ENCODE measurements at regions not wholly inside any gene's neighbourhood (a gene's known extent, or its start where the extent isn't known, plus 50 kb on each side); places are given as distances from the start of the nearest gene placed in this dataset.

GRCh38 chr4:42711496-42711895, 54.6 kb upstream of the ATP8A1 start:
- ChIA-PET POLR2A (no interaction called here), CTCF (no interaction called here)
- DNase-seq: peak in 1 of 3 donors; percentile 10
- Histone ChIP-seq H3K9me3 (ENCODE audit: control extremely low read depth in 1 of 5, control insufficient read depth in 4 of 5, insufficient read depth in 2 of 5, low read depth in 1 of 5, low read length in 4 of 5) (no peaks in the 10 kb centered on the region), H3K27ac (ENCODE audit: insufficient read depth in 1 of 2, low read depth in 1 of 2, low read length in 2 of 2, poor library complexity in 1 of 2, severe bottlenecking in 2 of 2) (no peak overlapping the region), H3K4me1 (ENCODE audit: control extremely low read depth in 1 of 4, control insufficient read depth in 4 of 4, insufficient read depth in 4 of 4, low read length in 3 of 4) (peaks cover 0 to 16% (median 4%) of the 10 kb centered on the region in 4 experiments), H3K36me3 (ENCODE audit: control insufficient read depth in 4 of 4, insufficient read depth in 4 of 4, low read length in 3 of 4) (no peaks in the 10 kb centered on the region), H3K4me3 (ENCODE audit: control insufficient read depth in 1 of 7, extremely low read depth in 1 of 7, insufficient read depth in 4 of 7, low read depth in 2 of 7, low read length in 6 of 7) (no peak overlapping the region), H3K27me3 (replicated peaks in 2 of 5; ENCODE audit: control insufficient read depth in 4 of 5, insufficient read depth in 5 of 5, low read length in 4 of 5) (no peaks in the 10 kb centered on the region)

DNA sequence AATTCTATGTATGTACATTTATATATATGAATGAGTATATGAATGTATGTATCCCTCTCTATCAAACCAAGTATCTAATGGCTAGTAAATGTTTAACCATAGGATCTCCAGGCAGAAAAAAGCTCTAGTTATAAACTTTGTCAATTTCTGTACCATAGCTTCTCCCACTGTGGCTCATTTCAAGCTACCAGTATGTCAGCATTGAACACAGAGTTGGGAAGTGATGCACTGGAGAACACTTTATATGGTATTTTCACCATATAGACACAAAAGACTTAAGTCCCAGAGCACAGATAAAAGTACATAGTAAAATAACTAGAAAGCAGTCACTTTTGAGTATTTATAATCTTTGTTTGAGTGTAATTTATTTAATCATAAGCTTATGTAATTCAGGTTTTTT, 53.9 kb upstream of the ATP8A1 start:
- no peaks in the 10 kb centered on the region for H3K36me3 ChIP-seq (ENCODE audit: control insufficient read depth in 4 of 4, insufficient read depth in 4 of 4, low read length in 3 of 4)
- H3K4me1 ChIP-seq (ENCODE audit: control extremely low read depth in 1 of 4, control insufficient read depth in 4 of 4, insufficient read depth in 4 of 4, low read length in 3 of 4): peaks cover 0 to 9% (median 0%) of the 10 kb centered on the region in 4 experiments
- H3K27me3 ChIP-seq (replicated peaks in 2 of 5; ENCODE audit: control insufficient read depth in 4 of 5, insufficient read depth in 5 of 5, low read length in 4 of 5): no peaks in the 10 kb centered on the region
- no peak overlapping the region for H3K4me3 ChIP-seq (ENCODE audit: control insufficient read depth in 1 of 7, extremely low read depth in 1 of 7, insufficient read depth in 4 of 7, low read depth in 2 of 7, low read length in 6 of 7)
- H3K27ac ChIP-seq (ENCODE audit: insufficient read depth in 1 of 2, low read depth in 1 of 2, low read length in 2 of 2, poor library complexity in 1 of 2, severe bottlenecking in 2 of 2): no peak overlapping the region
- POLR2A ChIA-PET: no interaction called here
- no peak for DNase-seq
- no peaks in the 10 kb centered on the region for H3K9me3 ChIP-seq (ENCODE audit: control extremely low read depth in 1 of 5, control insufficient read depth in 4 of 5, insufficient read depth in 2 of 5, low read depth in 1 of 5, low read length in 4 of 5)
- CTCF ChIA-PET: interaction anchor here (1.5 kb wide), 1 partner anchor 20 kb away, joined by 4 read pairs; no protein-coding TSS in a partner anchor

- peaks cover 0 to 8% (median 0%) of the 10 kb centered on the region in 4 experiments for H3K4me1 ChIP-seq (ENCODE audit: control extremely low read depth in 1 of 4, control insufficient read depth in 4 of 4, insufficient read depth in 4 of 4, low read length in 3 of 4)
- H3K27ac ChIP-seq (ENCODE audit: insufficient read depth in 1 of 2, low read depth in 1 of 2, low read length in 2 of 2, poor library complexity in 1 of 2, severe bottlenecking in 2 of 2): no peak overlapping the region
- H3K27me3 ChIP-seq (replicated peaks in 2 of 5; ENCODE audit: control insufficient read depth in 4 of 5, insufficient read depth in 5 of 5, low read length in 4 of 5): no peaks in the 10 kb centered on the region
- POLR2A ChIA-PET: no interaction called here
- DNase-seq: no peak
- no peaks in the 10 kb centered on the region for H3K36me3 ChIP-seq (ENCODE audit: control insufficient read depth in 4 of 4, insufficient read depth in 4 of 4, low read length in 3 of 4)
- H3K9me3 ChIP-seq (ENCODE audit: control extremely low read depth in 1 of 5, control insufficient read depth in 4 of 5, insufficient read depth in 2 of 5, low read depth in 1 of 5, low read length in 4 of 5): no peaks in the 10 kb centered on the region
- CTCF ChIA-PET: interaction anchor here (1.1 to 1.5 kb wide), 2 partner anchors 20 to 32 kb away, joined by 3 to 4 read pairs; no protein-coding TSS in a partner anchor
- no peak overlapping the region for H3K4me3 ChIP-seq (ENCODE audit: control insufficient read depth in 1 of 7, extremely low read depth in 1 of 7, insufficient read depth in 4 of 7, low read depth in 2 of 7, low read length in 6 of 7)
- WGBS (ENCODE audit: insufficient coverage): no CpG with 5 or more reads among the region's 5 CpGs
Measured at GRCh38 chr4:42710329-42710728, 53.4 kb upstream of the ATP8A1 start.

- Histone ChIP-seq H3K9me3 (ENCODE audit: control extremely low read depth in 1 of 5, control insufficient read depth in 4 of 5, insufficient read depth in 2 of 5, low read depth in 1 of 5, low read length in 4 of 5) (no peaks in the 10 kb centered on the region), H3K27me3 (replicated peaks in 2 of 5; ENCODE audit: control insufficient read depth in 4 of 5, insufficient read depth in 5 of 5, low read length in 4 of 5) (no peaks in the 10 kb centered on the region), H3K4me3 (ENCODE audit: control insufficient read depth in 1 of 7, extremely low read depth in 1 of 7, insufficient read depth in 4 of 7, low read depth in 2 of 7, low read length in 6 of 7) (no peak overlapping the region), H3K36me3 (ENCODE audit: control insufficient read depth in 4 of 4, insufficient read depth in 4 of 4, low read length in 3 of 4) (no peaks in the 10 kb centered on the region), H3K27ac (ENCODE audit: insufficient read depth in 1 of 2, low read depth in 1 of 2, low read length in 2 of 2, poor library complexity in 1 of 2, severe bottlenecking in 2 of 2) (no peak overlapping the region), H3K4me1 (ENCODE audit: control extremely low read depth in 1 of 4, control insufficient read depth in 4 of 4, insufficient read depth in 4 of 4, low read length in 3 of 4) (peaks cover 0 to 8% (median 0%) of the 10 kb centered on the region in 4 experiments)
- no peak for DNase-seq
- CTCF ChIA-PET: interaction anchor here (1.1 to 1.5 kb wide), 2 partner anchors 19 to 33 kb away, joined by 3 to 4 read pairs; no protein-coding TSS in a partner anchor
- POLR2A ChIA-PET: no interaction called here
- 84% methylated on average over 3 of the region's 5 CpGs for WGBS (ENCODE audit: insufficient coverage)
Measured at GRCh38 chr4:42709392-42710065, 52.6 kb upstream of the ATP8A1 start.

- 100% methylated on average over 1 of the region's 1 CpG for WGBS (ENCODE audit: insufficient coverage)
- H3K4me3 ChIP-seq (ENCODE audit: control insufficient read depth in 1 of 7, extremely low read depth in 1 of 7, insufficient read depth in 4 of 7, low read depth in 2 of 7, low read length in 6 of 7): no peak overlapping the region
- no peak overlapping the region for H3K27ac ChIP-seq (ENCODE audit: insufficient read depth in 1 of 2, low read depth in 1 of 2, low read length in 2 of 2, poor library complexity in 1 of 2, severe bottlenecking in 2 of 2)
- ChIA-PET POLR2A (no interaction called here), CTCF (interaction anchor here (1.0 kb wide), 1 partner anchor 51 kb away, joined by 3 read pairs; the partner anchor contains the start of gene ATP8A1)
- H3K4me1 ChIP-seq (ENCODE audit: control extremely low read depth in 1 of 4, control insufficient read depth in 4 of 4, insufficient read depth in 4 of 4, low read length in 3 of 4): peaks cover 0 to 8% (median 0%) of the 10 kb centered on the region in 4 experiments
- DNase-seq: no peak
- no peaks in the 10 kb centered on the region for H3K27me3 ChIP-seq (replicated peaks in 2 of 5; ENCODE audit: control insufficient read depth in 4 of 5, insufficient read depth in 5 of 5, low read length in 4 of 5)
- no peaks in the 10 kb centered on the region for H3K36me3 ChIP-seq (ENCODE audit: control insufficient read depth in 4 of 4, insufficient read depth in 4 of 4, low read length in 3 of 4)
- H3K9me3 ChIP-seq (ENCODE audit: control extremely low read depth in 1 of 5, control insufficient read depth in 4 of 5, insufficient read depth in 2 of 5, low read depth in 1 of 5, low read length in 4 of 5): no peaks in the 10 kb centered on the region
Measured at GRCh38 chr4:42708625-42709024, 51.7 kb upstream of the ATP8A1 start.
